ENCODE measurements at regions not wholly inside any gene's neighbourhood (a gene's known extent, or its start where the extent isn't known, plus 50 kb on each side); places are given as distances from the start of the nearest gene placed in this dataset.

DNA sequence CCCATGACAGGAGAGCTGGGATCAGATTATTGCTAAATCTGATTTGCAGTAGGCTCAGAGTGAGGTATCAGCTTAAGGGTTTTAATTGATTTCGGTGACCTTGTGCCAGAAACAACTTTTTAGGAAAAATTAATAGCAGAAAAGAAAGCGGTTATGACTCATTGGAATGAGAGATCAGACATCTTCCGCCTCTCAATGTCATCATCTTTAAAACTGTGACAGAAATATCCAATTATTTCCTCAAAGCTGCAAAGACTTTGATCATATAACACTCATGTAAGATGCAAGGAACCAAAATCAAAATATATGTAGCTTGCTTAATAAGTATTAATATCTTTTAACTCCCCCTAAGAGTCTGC, 190.1 kb upstream of the FOXF1 start:
- no peak for TF ChIP-seq POLR2AphosphoS5 (IDR thresholded peaks at IDR 0.05)
- TF ChIP-seq, protein P1, sequence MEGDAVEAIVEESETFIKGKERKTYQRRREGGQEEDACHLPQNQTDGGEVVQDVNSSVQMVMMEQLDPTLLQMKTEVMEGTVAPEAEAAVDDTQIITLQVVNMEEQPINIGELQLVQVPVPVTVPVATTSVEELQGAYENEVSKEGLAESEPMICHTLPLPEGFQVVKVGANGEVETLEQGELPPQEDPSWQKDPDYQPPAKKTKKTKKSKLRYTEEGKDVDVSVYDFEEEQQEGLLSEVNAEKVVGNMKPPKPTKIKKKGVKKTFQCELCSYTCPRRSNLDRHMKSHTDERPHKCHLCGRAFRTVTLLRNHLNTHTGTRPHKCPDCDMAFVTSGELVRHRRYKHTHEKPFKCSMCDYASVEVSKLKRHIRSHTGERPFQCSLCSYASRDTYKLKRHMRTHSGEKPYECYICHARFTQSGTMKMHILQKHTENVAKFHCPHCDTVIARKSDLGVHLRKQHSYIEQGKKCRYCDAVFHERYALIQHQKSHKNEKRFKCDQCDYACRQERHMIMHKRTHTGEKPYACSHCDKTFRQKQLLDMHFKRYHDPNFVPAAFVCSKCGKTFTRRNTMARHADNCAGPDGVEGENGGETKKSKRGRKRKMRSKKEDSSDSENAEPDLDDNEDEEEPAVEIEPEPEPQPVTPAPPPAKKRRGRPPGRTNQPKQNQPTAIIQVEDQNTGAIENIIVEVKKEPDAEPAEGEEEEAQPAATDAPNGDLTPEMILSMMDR (IDR thresholded peaks at IDR 0.05) = no peak
